VCaP (cell line): ENCODE measurements at regions not wholly inside any gene's neighbourhood (a gene's known extent, or its start where the extent isn't known, plus 50 kb on each side); places are given as distances from the start of the nearest gene placed in this dataset.

Experiments
- H3K27ac ChIP-seq: fragments of 450-650 bp; 2 replicates; pipeline ENCODE4 v1.5.1; 2017
- CTCF ChIP-seq: fragments of 450-650 bp; conservative IDR thresholded peaks from 2 replicates; pipeline ENCODE4 v1.5.1; 2017; ENCODE audit warnings: mild to moderate bottlenecking, moderate library complexity

- no peak overlapping the region for H3K27ac ChIP-seq
- TF ChIP-seq CTCF, result no peak
Observed at GRCh38 chr20:24835195-24835594, 113.9 kb upstream of the CST7 start.

GRCh38 chr20:24836041-24836533 is 113.0 kb upstream of the CST7 start:
- no peak overlapping the region for H3K27ac ChIP-seq
- no peak for TF ChIP-seq CTCF

- H3K27ac ChIP-seq, result no peak overlapping the region
- TF ChIP-seq CTCF, result no peak
Observed at GRCh38 chr20:24836661-24837299, 112.3 kb upstream of the CST7 start.

GRCh38 chr20:24837781-24838450 is 111.2 kb upstream of the CST7 start:
- H3K27ac ChIP-seq, result no peak overlapping the region

GRCh38 chr20:24838546-24839535 is 110.2 kb upstream of the CST7 start:
- no peak for TF ChIP-seq CTCF
- H3K27ac ChIP-seq, result no peak overlapping the region

More at GRCh38 chr20:24837781-24838450, 111.2 kb upstream of the CST7 start:
- no peak for TF ChIP-seq CTCF

- H3K27ac ChIP-seq, result no peak overlapping the region
- TF ChIP-seq CTCF, result no peak
Observed at GRCh38 chr20:24840121-24840713, 108.9 kb upstream of the CST7 start.
